WTC11 (cell line): ENCODE measurements at regions not wholly inside any gene's neighbourhood (a gene's known extent, or its start where the extent isn't known, plus 50 kb on each side); places are given as distances from the start of the nearest gene placed in this dataset.

Experiments used
- ATAC-seq: fragments of 200-7000 bp; cut with Tn5 transposase; 2 replicates; pipeline ENCODE4 v1.10.0; 2021; ENCODE audit warnings: mild to moderate bottlenecking, moderate library complexity
- CTCF ChIA-PET: fragments of 300-600 bp; sonication (Branson Sonifier 250); formaldehyde crosslinking; loops from one replicate; lab custom pipeline; 2021; ENCODE audit warnings: antibody characterized with exemption; lab: Charles Lee
- POLR2A ChIA-PET: fragments of 350-600 bp; sonication (Branson Sonifier 250); formaldehyde crosslinking; loops from one replicate; lab custom pipeline; 2021; ENCODE audit warnings: antibody characterized with exemption; lab: Charles Lee
- DNase-seq: peaks from one replicate; pipeline ENCODE4 v3.0.0; 2021; ENCODE audit warnings: low spot score
- H3K27ac Mint-ChIP-seq: 2 replicates; pipeline ENCODE4 v1.8.0; 2021; ENCODE audit warnings: mixed read lengths
- H3K27me3 Mint-ChIP-seq: 2 replicates; pipeline ENCODE4 v1.8.0; 2021; ENCODE audit warnings: low read depth, mild to moderate bottlenecking, moderate library complexity, mixed read lengths
- H3K36me3 Mint-ChIP-seq: 2 replicates; pipeline ENCODE4 v1.8.0; 2021; ENCODE audit warnings: mixed read lengths
- H3K4me1 Mint-ChIP-seq: 2 replicates; pipeline ENCODE4 v1.8.0; 2022; ENCODE audit warnings: mixed read lengths
- H3K4me3 Mint-ChIP-seq: 2 replicates; pipeline ENCODE4 v1.8.0; 2021; ENCODE audit warnings: mild to moderate bottlenecking, moderate library complexity, mixed read lengths
- H3K9me3 Mint-ChIP-seq: 2 replicates; pipeline ENCODE4 v1.8.0; 2021; ENCODE audit warnings: mixed read lengths
- AFF4 ChIP-seq: sonication (generic); formaldehyde crosslinking; IDR thresholded peaks from 2 replicates; pipeline ENCODE4 v1.8.1; 2023; ENCODE audit warnings: mild to moderate bottlenecking, missing genetic modification reagents, borderline replicate concordance
- AR ChIP-seq: fragments of 250-450 bp; sonication (Bioruptor Pico); IDR thresholded peaks from 2 replicates; pipeline ENCODE4 v1.9.0; 2021; ENCODE audit warnings: mild to moderate bottlenecking
- ARID4B ChIP-seq: sonication (generic); formaldehyde crosslinking; IDR thresholded peaks from 2 replicates; pipeline ENCODE4 v1.8.0; 2023; ENCODE audit warnings: missing genetic modification reagents, mild to moderate bottlenecking, borderline replicate concordance
- HMGA2 ChIP-seq: fragments of 250-450 bp; sonication (Bioruptor Pico); IDR thresholded peaks from 2 replicates; pipeline ENCODE4 v1.4.0; 2021; ENCODE audit warnings: mild to moderate bottlenecking, moderate library complexity
- IRF2 ChIP-seq: sonication (generic); formaldehyde crosslinking; IDR thresholded peaks from 2 replicates; pipeline ENCODE4 v1.8.0; 2022; ENCODE audit warnings: low read depth, missing genetic modification reagents, borderline replicate concordance
- JUN ChIP-seq: sonication (generic); formaldehyde crosslinking; IDR thresholded peaks from 2 replicates; pipeline ENCODE4 v1.8.0; 2023; ENCODE audit warnings: mild to moderate bottlenecking, missing genetic modification reagents
- NFYB ChIP-seq: sonication (generic); formaldehyde crosslinking; conservative IDR thresholded peaks from 2 replicates; pipeline ENCODE4 v1.8.0; 2022; ENCODE audit warnings: low read depth, missing genetic modification reagents
- SP1 ChIP-seq: sonication (generic); formaldehyde crosslinking; conservative IDR thresholded peaks from 2 replicates; pipeline ENCODE4 v1.8.1; 2022; ENCODE audit warnings: missing genetic modification reagents
- ZBTB43 ChIP-seq: sonication (generic); formaldehyde crosslinking; IDR thresholded peaks from 2 replicates; pipeline ENCODE4 v1.8.1; 2023; ENCODE audit warnings: mild to moderate bottlenecking, missing genetic modification reagents
- ZNF232 ChIP-seq: sonication (generic); formaldehyde crosslinking; IDR thresholded peaks from 2 replicates; pipeline ENCODE4 v1.8.0; 2022; ENCODE audit warnings: mild to moderate bottlenecking, missing genetic modification reagents
- ZNF317 ChIP-seq: sonication (generic); formaldehyde crosslinking; IDR thresholded peaks from 2 replicates; pipeline ENCODE4 v1.8.1; 2023; ENCODE audit warnings: low read depth, mild to moderate bottlenecking, moderate library complexity, missing genetic modification reagents, borderline replicate concordance

GRCh38 chr4:157997296-157997695 is 175.5 kb downstream of the GASK1B start (continued):
- no peak for TF ChIP-seq ARID4B (CRISPR knock-in tag)
- TF ChIP-seq HMGA2 (CRISPR knock-in tag), result no peak
- TF ChIP-seq AR (CRISPR knock-in tag), result no peak
- TF ChIP-seq ZNF317 (CRISPR knock-in tag), result no peak
- TF ChIP-seq IRF2 (CRISPR knock-in tag), result no peak

GRCh38 chr4:157996061-157997028 is 176.5 kb downstream of the GASK1B start:
- Mint-ChIP-seq H3K4me1 (no peaks in the 10 kb centered on the region), H3K27me3 (no peaks in the 10 kb centered on the region), H3K36me3 (no peaks in the 10 kb centered on the region), H3K4me3 (no peak overlapping the region), H3K9me3 (no peaks in the 10 kb centered on the region), H3K27ac (no peak overlapping the region)
- no peak for TF ChIP-seq ZNF232
- no peak for TF ChIP-seq NFYB
- TF ChIP-seq SP1 (CRISPR knock-in tag), result no peak
- TF ChIP-seq AFF4 (CRISPR knock-in tag), result no peak
- no peak for TF ChIP-seq ZBTB43 (CRISPR knock-in tag)
- no peak for TF ChIP-seq JUN (CRISPR knock-in tag)
- CTCF ChIA-PET, result interaction anchor here (0.6 kb wide), 1 partner anchor 487 kb away, joined by 3 read pairs; no protein-coding TSS in a partner anchor
- POLR2A ChIA-PET, result no interaction called here
- ATAC-seq (no peak), DNase-seq (no peak)
